Pancreas (tissue), 10 donors: ENCODE measurements at regions not wholly inside any gene's neighbourhood (a gene's known extent, or its start where the extent isn't known, plus 50 kb on each side); places are given as distances from the start of the nearest gene placed in this dataset.

ENCODE experiments used
- ATAC-seq, 4 donors: fragments of 200-7000 bp; cut with Tn5 transposase; one replicate each; pipeline versions ENCODE4 v1.8.0 to v1.9.1; 2020; ENCODE audit warnings: mild to moderate bottlenecking in 4 of 4, moderate library complexity in 4 of 4
- DNase-seq, 6 donors: peaks; one replicate each; pipeline ENCODE4 v3.0.0-alpha.2; 2020
- FAIRE-seq: peaks from 2 replicates; lab custom pipeline; 2012; peaks lifted over from hg19 to GRCh38; lab: Jason Lieb, UNC
- H3K27ac ChIP-seq, 4 donors: fragments of 200-600 bp; sonication (generic); 1 replicate in 3 of 4; 2 replicates in 1 of 4; pipeline versions ENCODE4 v1.5.0 to v1.8.0; 2020
- H3K27me3 ChIP-seq, 4 donors: fragments of 200-600 bp; one replicate each; pipeline ENCODE4 v1.8.0; 2021
- H3K36me3 ChIP-seq, 3 donors: fragments of 200-600 bp; sonication (generic) in 1 of 3; one replicate each; pipeline versions ENCODE4 v1.5.0 to v1.8.0; 2020 to 2021
- H3K4me1 ChIP-seq, 3 donors: fragments of 200-600 bp; one replicate each; pipeline ENCODE4 v1.8.0; 2021
- H3K4me3 ChIP-seq, 4 donors: fragments of 200-600 bp; sonication (generic) in 2 of 4; one replicate each; pipeline versions ENCODE4 v1.5.0 to v1.8.0; 2020 to 2021
- H3K9me3 ChIP-seq, 4 donors: fragments of 200-600 bp; one replicate each; pipeline ENCODE4 v1.8.0; 2021
- WGBS, 2 donors: extraction: QIAGEN DNeasy Blood & Tissue Kit; methylation state at CpG; one replicate each; pipeline ENCODE4 v1.1.7; 2013; 5-methylcytosine and 5-hydroxymethylcytosine counted together
- intact Hi-C, 3 donors: fragments of 100-400 bp; cut with DNase I; formaldehyde crosslinking; loops; one replicate each; pipeline versions ENCODE4 v1.11.1 to v1.14.2; 2022
- TF ChIP-seq, protein P1 (sequence below), 4 donors: fragments of 200-600 bp; sonication (generic) in 3 of 4; IDR thresholded peaks; one replicate each; pipeline versions ENCODE4 v1.5.0 to v1.8.0; 2021; ENCODE audit warnings: antibody characterized with exemption in 4 of 4
- donor health status: healthy with polysubstance abuse.
- donor health status: DM: no; HTN: no; CAD: no; lungs with moderate emphysema.
- donor health status: DM: no; HTN: no; CAD: no.
- donor health status: control.
- donor health status: control.
- donor health status: Bipolar disorder and iron deficiency.
- donor health status: DM: yes; HTN: yes; CAD: no.
- donor health status: DM: no; HTN: no; CAD: no.
- donor health status: DM: no; HTN: no; CAD: no.
- donor health status: DM: yes; HTN: yes; CAD: no.

DNA sequence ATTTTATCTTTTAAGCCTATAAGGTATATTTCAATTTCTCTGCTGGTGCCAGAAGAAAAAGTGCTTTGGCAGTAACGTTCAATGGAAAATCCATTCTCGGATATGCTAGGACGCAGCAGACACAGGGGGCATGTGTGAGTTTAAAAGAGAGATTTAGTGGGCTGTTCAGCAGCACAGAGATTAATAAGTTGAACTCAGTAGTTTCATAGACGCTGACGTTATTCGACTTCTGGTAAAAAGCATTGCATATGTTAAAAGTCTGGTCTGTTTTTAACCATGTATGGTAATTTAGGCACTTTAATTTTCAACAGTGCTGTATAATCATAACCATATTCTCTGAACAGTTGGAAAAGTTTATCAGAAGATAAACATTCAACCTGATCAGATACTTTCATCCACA is 99.6 kb downstream of the ATP6V1G3 start:
- H3K4me3 ChIP-seq, result no peak overlapping the region
- DNase-seq, result no peak
- H3K27me3 ChIP-seq, result no peaks in the 10 kb centered on the region
- H3K4me1 ChIP-seq, result no peaks in the 10 kb centered on the region
- no peak overlapping the region for H3K27ac ChIP-seq
- H3K9me3 ChIP-seq, result no peaks in the 10 kb centered on the region
- ATAC-seq, result no peak
- FAIRE-seq, result no peak
- 72 to 81% methylated on average over 6 of the region's 6 CpGs for WGBS, 2 donors
- TF ChIP-seq, protein P1, sequence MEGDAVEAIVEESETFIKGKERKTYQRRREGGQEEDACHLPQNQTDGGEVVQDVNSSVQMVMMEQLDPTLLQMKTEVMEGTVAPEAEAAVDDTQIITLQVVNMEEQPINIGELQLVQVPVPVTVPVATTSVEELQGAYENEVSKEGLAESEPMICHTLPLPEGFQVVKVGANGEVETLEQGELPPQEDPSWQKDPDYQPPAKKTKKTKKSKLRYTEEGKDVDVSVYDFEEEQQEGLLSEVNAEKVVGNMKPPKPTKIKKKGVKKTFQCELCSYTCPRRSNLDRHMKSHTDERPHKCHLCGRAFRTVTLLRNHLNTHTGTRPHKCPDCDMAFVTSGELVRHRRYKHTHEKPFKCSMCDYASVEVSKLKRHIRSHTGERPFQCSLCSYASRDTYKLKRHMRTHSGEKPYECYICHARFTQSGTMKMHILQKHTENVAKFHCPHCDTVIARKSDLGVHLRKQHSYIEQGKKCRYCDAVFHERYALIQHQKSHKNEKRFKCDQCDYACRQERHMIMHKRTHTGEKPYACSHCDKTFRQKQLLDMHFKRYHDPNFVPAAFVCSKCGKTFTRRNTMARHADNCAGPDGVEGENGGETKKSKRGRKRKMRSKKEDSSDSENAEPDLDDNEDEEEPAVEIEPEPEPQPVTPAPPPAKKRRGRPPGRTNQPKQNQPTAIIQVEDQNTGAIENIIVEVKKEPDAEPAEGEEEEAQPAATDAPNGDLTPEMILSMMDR (IDR thresholded peaks at IDR 0.05), result no peak
- H3K36me3 ChIP-seq, result no peaks in the 10 kb centered on the region
- intact Hi-C loops, result no loop called here

DNA sequence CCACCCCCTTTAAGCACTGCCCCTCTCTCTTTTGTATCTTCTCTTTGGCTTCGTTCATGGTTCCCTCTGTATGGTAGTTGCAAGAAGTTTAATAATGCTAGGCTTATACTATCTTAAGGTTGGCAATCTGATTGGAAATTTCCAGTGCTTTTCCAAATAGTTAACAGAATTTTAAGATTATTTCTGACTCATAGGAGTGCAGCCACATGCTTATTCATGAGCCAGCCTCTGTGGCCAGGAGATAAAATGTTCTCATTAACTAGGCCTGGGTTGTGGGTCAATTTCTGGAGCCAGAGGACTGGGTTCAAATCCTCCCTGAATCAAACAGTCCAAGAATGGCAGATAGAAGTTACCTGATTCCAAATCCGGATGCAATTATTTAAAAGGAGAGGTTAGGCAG is 103.1 kb downstream of the ATP6V1G3 start:
- no peak for DNase-seq
- 62 to 76% methylated on average over 2 of the region's 2 CpGs for WGBS, 2 donors
- H3K36me3 ChIP-seq, result no peaks in the 10 kb centered on the region
- H3K27ac ChIP-seq, result no peak overlapping the region
- TF ChIP-seq, protein P1 (IDR thresholded peaks at IDR 0.05), result no peak
- no peaks in the 10 kb centered on the region for H3K27me3 ChIP-seq
- H3K4me1 ChIP-seq, result no peaks in the 10 kb centered on the region
- ATAC-seq, result no peak
- no peaks in the 10 kb centered on the region for H3K9me3 ChIP-seq
- no peak for FAIRE-seq
- intact Hi-C loops, result no loop called here
- no peak overlapping the region for H3K4me3 ChIP-seq

DNA sequence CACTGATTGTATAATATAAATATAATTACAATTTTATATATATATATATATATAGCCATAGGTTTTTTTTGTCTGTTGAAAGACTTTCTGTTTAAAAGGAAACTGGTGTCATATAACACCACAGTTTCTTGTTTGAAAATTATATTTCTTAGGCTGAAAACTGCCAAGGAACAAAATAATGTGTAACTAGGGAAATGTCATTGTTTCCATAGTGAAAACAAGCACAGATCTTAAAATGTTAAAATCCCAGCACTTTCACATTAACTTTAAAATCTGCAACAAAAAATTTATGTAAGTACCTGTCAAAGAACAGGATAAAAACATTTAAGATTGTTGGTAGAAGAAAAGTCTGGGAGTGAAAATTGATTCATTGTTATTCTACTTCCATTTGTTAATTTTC is 104.2 kb downstream of the ATP6V1G3 start:
- no peak for ATAC-seq
- no peaks in the 10 kb centered on the region for H3K4me1 ChIP-seq
- intact Hi-C loops, result no loop called here
- FAIRE-seq, result no peak
- TF ChIP-seq, protein P1 (IDR thresholded peaks at IDR 0.05), result no peak
- no peak overlapping the region for H3K27ac ChIP-seq
- H3K27me3 ChIP-seq, result no peaks in the 10 kb centered on the region
- H3K36me3 ChIP-seq, result no peaks in the 10 kb centered on the region
- H3K4me3 ChIP-seq, result no peak overlapping the region
- H3K9me3 ChIP-seq, result no peaks in the 10 kb centered on the region
- DNase-seq, result no peak

DNA sequence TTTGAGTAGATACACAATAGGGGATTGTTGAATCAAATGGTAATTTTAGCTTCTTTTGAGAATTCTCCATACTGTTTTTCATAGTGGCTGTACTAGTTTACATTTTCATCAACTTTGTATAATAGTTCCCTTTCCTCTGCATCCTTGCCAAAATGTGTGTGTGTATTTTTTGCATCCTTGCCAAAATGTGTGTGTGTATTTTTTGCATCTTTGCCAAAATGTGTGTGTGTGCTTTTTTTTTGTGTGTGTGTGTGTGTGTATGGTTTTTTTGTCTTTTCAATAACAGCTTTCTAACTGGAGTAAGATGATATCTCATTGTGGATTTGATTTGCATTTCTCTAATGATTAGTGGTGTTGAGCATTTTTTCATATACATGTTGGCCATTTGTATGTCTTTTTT is 105.4 kb downstream of the ATP6V1G3 start:
- intact Hi-C loops, result no loop called here
- DNase-seq, result no peak
- Histone ChIP-seq H3K4me1 (no peaks in the 10 kb centered on the region), H3K4me3 (no peak overlapping the region), H3K9me3 (no peaks in the 10 kb centered on the region), H3K27me3 (no peaks in the 10 kb centered on the region), H3K27ac (no peak overlapping the region), H3K36me3 (no peaks in the 10 kb centered on the region)
- no peak for ATAC-seq
- TF ChIP-seq, protein P1 (IDR thresholded peaks at IDR 0.05), result no peak
- no peak for FAIRE-seq

DNA sequence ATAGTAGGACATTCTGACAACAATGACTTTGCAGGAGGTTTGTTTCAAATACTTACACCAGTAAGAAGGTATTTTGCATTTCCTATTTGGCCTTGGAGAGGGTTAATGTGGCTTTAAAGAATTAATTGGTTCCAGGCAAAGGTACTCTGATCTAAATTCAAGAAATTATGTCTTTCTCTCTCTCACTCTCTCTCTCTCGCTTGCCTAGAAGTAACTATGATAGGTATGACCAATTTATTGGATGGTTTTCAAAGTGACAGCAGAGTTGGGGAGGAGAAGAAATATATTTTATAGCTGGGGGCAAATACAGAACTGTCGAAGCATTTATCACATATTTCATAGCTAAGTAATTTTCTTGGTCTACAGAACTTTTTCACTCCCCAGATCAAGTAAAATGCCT is 116.0 kb downstream of the ATP6V1G3 start:
- no peaks in the 10 kb centered on the region for H3K4me1 ChIP-seq
- intact Hi-C loops, result no loop called here
- no peaks in the 10 kb centered on the region for H3K27me3 ChIP-seq
- H3K9me3 ChIP-seq, result no peaks in the 10 kb centered on the region
- no peak overlapping the region for H3K4me3 ChIP-seq
- ATAC-seq (no peak), FAIRE-seq (no peak), DNase-seq (no peak)
- TF ChIP-seq, protein P1 (IDR thresholded peaks at IDR 0.05), result no peak
- 71 to 84% methylated on average over 2 of the region's 2 CpGs for WGBS, 2 donors
- H3K36me3 ChIP-seq, result no peaks in the 10 kb centered on the region
- no peak overlapping the region for H3K27ac ChIP-seq
